BJ (cell line): ENCODE measurements at regions not wholly inside any gene's neighbourhood (a gene's known extent, or its start where the extent isn't known, plus 50 kb on each side); places are given as distances from the start of the nearest gene placed in this dataset.

Source experiments
- CTCF ChIA-PET: fragments of 350-600 bp; formaldehyde crosslinking; extraction: SDS; loops from one replicate; lab custom pipeline; 2021; ENCODE audit warnings: antibody characterized with exemption, inconsistent platforms; lab: Yijun Ruan, JAX
- POLR2A ChIA-PET: fragments of 300-600 bp; sonication (Branson Sonifier 250); formaldehyde crosslinking; extraction: SDS; loops from one replicate; lab custom pipeline; 2021; ENCODE audit warnings: antibody characterized with exemption; lab: Charles Lee
- DNase-seq: peaks from one replicate; pipeline ENCODE4 v3.0.0-alpha.2; 2011; ENCODE audit warnings: low read depth
- H3K27me3 ChIP-seq: 2 replicates; pipeline ENCODE4 v1.6.0; 2011; ENCODE audit warnings: low read length; ENCODE audit not compliant: control insufficient read depth, insufficient read depth
- H3K36me3 ChIP-seq: 2 replicates; pipeline ENCODE4 v1.5.1; 2011; ENCODE audit warnings: low read length; ENCODE audit not compliant: control insufficient read depth, insufficient read depth
- H3K4me3 ChIP-seq: 2 replicates; pipeline ENCODE4 v1.5.1; 2011; ENCODE audit warnings: low read depth, mild to moderate bottlenecking, control low read depth, low read length
- CTCF ChIP-seq: IDR thresholded peaks from 2 replicates; pipeline ENCODE4 v1.5.1; 2011; ENCODE audit warnings: low read depth, mild to moderate bottlenecking, control low read depth, inconsistent platforms, low read length, moderate library complexity; ENCODE audit not compliant: insufficient read depth

- POLR2A ChIA-PET = no interaction called here
- Histone ChIP-seq H3K27me3 (no peaks in the 10 kb centered on the region), H3K4me3 (no peak overlapping the region), H3K36me3 (no peaks in the 10 kb centered on the region)
- CTCF ChIA-PET = no interaction called here
- TF ChIP-seq CTCF = no peak
- no peak for DNase-seq
These were observed 86.5 kb upstream of the TMEM72 start for GRCh38 chr10:44824607-44825006.

- Histone ChIP-seq H3K4me3 (no peak overlapping the region), H3K36me3 (no peaks in the 10 kb centered on the region), H3K27me3 (no peaks in the 10 kb centered on the region)
- ChIA-PET CTCF (no interaction called here), POLR2A (no interaction called here)
- no peak for TF ChIP-seq CTCF
- no peak for DNase-seq
These were observed 83.6 kb upstream of the TMEM72 start for GRCh38 chr10:44827431-44828006.

GRCh38 chr10:44828508-44829142 is 82.5 kb upstream of the TMEM72 start:
- ChIA-PET CTCF (interaction anchor here (1.4 kb wide), 1 partner anchor 10 kb away, joined by 4 read pairs; no protein-coding TSS in a partner anchor), POLR2A (no interaction called here)
- DNase-seq = no peak
- H3K27me3 ChIP-seq = no peaks in the 10 kb centered on the region
- H3K36me3 ChIP-seq = no peaks in the 10 kb centered on the region
- TF ChIP-seq CTCF = no peak
- H3K4me3 ChIP-seq = no peak overlapping the region

- CTCF ChIA-PET = interaction anchor here (0.7 to 1.4 kb wide), 2 partner anchors 10 to 444 kb away, joined by 3 to 4 read pairs; no protein-coding TSS in a partner anchor
These were observed 81.7 kb upstream of the TMEM72 start for GRCh38 chr10:44829426-44829825.

GRCh38 chr10:44830022-44830421 is 81.1 kb upstream of the TMEM72 start:
- CTCF ChIA-PET = no interaction called here
- POLR2A ChIA-PET = no interaction called here
- TF ChIP-seq CTCF = no peak
- peak; percentile 36 for DNase-seq
- H3K4me3 ChIP-seq = no peak overlapping the region
- H3K27me3 ChIP-seq = no peaks in the 10 kb centered on the region
- H3K36me3 ChIP-seq = no peaks in the 10 kb centered on the region

More at GRCh38 chr10:44829426-44829825, 81.7 kb upstream of the TMEM72 start:
- no peaks in the 10 kb centered on the region for H3K36me3 ChIP-seq
- H3K4me3 ChIP-seq = no peak overlapping the region
- POLR2A ChIA-PET = no interaction called here
- no peak for DNase-seq
- H3K27me3 ChIP-seq = no peaks in the 10 kb centered on the region
- TF ChIP-seq CTCF = no peak
